B cell (primary cell): ENCODE measurements at regions not wholly inside any gene's neighbourhood (a gene's known extent, or its start where the extent isn't known, plus 50 kb on each side); places are given as distances from the start of the nearest gene placed in this dataset.

ENCODE experiments used
- CTCF ChIP-seq: fragments of 200-600 bp; IDR thresholded peaks from one replicate; pipeline ENCODE4 v1.8.0; 2022; ENCODE audit warnings: antibody characterized with exemption, mild to moderate bottlenecking
- EZH2 ChIP-seq: IDR thresholded peaks from 2 replicates; pipeline ENCODE4 v1.6.1; 2012; ENCODE audit warnings: borderline replicate concordance, low read depth, mild to moderate bottlenecking, moderate library complexity, low read length; ENCODE audit not compliant: insufficient read depth, poor library complexity, severe bottlenecking

- TF ChIP-seq CTCF: no peak
- no peak for TF ChIP-seq EZH2
These were observed 106.8 kb downstream of the OR2B2 start for GRCh38 chr6:27805347-27805746.
